Parathyroid adenoma (tissue), 2 donors: ENCODE measurements at regions not wholly inside any gene's neighbourhood (a gene's known extent, or its start where the extent isn't known, plus 50 kb on each side); places are given as distances from the start of the nearest gene placed in this dataset.

ENCODE experiments used
- H2AFZ ChIP-seq: fragments of 300-600 bp; sonication (generic); one replicate; pipeline ENCODE4 v1.7.0; 2017; ENCODE audit warnings: antibody characterized with exemption, mild to moderate bottlenecking
- H3K27ac ChIP-seq: fragments of 300-600 bp; sonication (generic); one replicate; pipeline ENCODE4 v1.7.0; 2017
- H3K27me3 ChIP-seq: fragments of 300-600 bp; sonication (generic); one replicate; pipeline ENCODE4 v1.7.0; 2017; ENCODE audit warnings: low read length; ENCODE audit not compliant: control insufficient read depth, insufficient read depth
- H3K36me3 ChIP-seq: fragments of 300-600 bp; sonication (generic); one replicate; pipeline ENCODE4 v1.7.0; 2017; ENCODE audit warnings: low read length; ENCODE audit not compliant: control insufficient read depth, insufficient read depth
- H3K4me1 ChIP-seq: fragments of 300-600 bp; sonication (generic); one replicate; pipeline ENCODE4 v1.7.0; 2017; ENCODE audit warnings: control low read depth
- H3K4me2 ChIP-seq: fragments of 300-600 bp; sonication (generic); one replicate; pipeline ENCODE4 v1.7.0; 2017; ENCODE audit warnings: low read length
- H3K4me3 ChIP-seq: fragments of 300-600 bp; sonication (generic); one replicate; pipeline ENCODE4 v1.7.0; 2017; ENCODE audit warnings: low read depth, low read length
- H3K79me2 ChIP-seq: fragments of 300-600 bp; sonication (generic); one replicate; pipeline ENCODE4 v1.7.0; 2017; ENCODE audit warnings: control low read depth
- H3K9ac ChIP-seq: fragments of 300-600 bp; sonication (generic); one replicate; pipeline ENCODE4 v1.7.0; 2017; ENCODE audit warnings: mild to moderate bottlenecking
- H3K9me3 ChIP-seq: fragments of 300-600 bp; sonication (generic); one replicate; pipeline ENCODE4 v1.7.0; 2017; ENCODE audit warnings: low read length; ENCODE audit not compliant: control insufficient read depth
- CTCF ChIP-seq: fragments of 300-600 bp; sonication (generic); IDR thresholded peaks from one replicate; pipeline ENCODE4 v1.7.0; 2017; ENCODE audit warnings: antibody characterized with exemption, mild to moderate bottlenecking
- donor health status: primary hyperparathyroidism.

DNA sequence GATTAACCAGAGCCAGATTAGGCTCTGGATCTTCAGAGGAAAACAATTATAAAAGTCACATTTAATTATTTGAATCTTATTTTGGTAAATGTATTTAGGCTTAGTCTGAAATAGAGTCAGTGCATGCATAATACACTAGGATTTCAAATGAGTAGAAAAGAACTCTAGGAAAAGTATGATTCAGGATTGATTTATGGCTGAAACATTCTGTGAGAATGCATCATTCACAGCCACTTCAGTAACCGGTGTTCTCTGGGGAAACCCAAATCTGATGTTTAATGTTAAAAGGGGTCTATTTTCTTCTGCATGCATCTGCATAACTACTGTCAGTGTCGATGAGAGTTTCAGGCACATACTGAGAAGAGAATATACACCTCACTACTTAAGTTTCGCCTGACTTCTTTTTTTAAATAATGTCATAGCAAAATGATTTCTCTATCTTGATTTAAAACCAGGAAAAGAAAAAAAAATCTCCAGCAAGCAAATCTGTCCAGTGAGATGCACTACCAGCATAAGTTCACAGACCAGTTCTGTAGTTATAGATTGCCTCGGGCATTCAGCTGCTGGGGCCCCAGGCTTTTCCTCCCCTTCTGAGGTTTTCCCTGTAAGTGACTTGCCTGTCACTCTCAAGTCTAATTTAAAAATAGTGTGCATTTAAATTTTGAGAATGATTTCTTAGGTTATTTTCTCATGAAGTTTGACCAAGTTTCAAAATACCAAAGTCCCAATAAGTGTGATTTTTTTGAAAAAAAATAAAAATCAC is 501.5 kb downstream of the NR4A2 start:
- no peaks in the 10 kb centered on the region for H3K79me2 ChIP-seq
- H3K4me2 ChIP-seq: no peak overlapping the region
- no peak overlapping the region for H3K9ac ChIP-seq

GRCh38 chr2:155830351-155830750 is 502.2 kb downstream of the NR4A2 start:
- H3K9ac ChIP-seq: no peak overlapping the region
- no peak overlapping the region for H3K27ac ChIP-seq
- H3K4me1 ChIP-seq: no peaks in the 10 kb centered on the region
- no peak for TF ChIP-seq CTCF
- H3K36me3 ChIP-seq: no peaks in the 10 kb centered on the region
- H3K4me3 ChIP-seq: no peak overlapping the region
- H3K9me3 ChIP-seq: no peaks in the 10 kb centered on the region
- H2AFZ ChIP-seq: no peak overlapping the region
- no peak overlapping the region for H3K4me2 ChIP-seq
- H3K79me2 ChIP-seq: no peaks in the 10 kb centered on the region
- H3K27me3 ChIP-seq: no peaks in the 10 kb centered on the region

More for the DNA sequence above, 501.5 kb downstream of the NR4A2 start:
- no peak overlapping the region for H3K4me3 ChIP-seq
- no peaks in the 10 kb centered on the region for H3K9me3 ChIP-seq
- H3K4me1 ChIP-seq: no peaks in the 10 kb centered on the region
- H3K36me3 ChIP-seq: no peaks in the 10 kb centered on the region
- no peak overlapping the region for H2AFZ ChIP-seq
- no peaks in the 10 kb centered on the region for H3K27me3 ChIP-seq
- no peak for TF ChIP-seq CTCF
- no peak overlapping the region for H3K27ac ChIP-seq

DNA sequence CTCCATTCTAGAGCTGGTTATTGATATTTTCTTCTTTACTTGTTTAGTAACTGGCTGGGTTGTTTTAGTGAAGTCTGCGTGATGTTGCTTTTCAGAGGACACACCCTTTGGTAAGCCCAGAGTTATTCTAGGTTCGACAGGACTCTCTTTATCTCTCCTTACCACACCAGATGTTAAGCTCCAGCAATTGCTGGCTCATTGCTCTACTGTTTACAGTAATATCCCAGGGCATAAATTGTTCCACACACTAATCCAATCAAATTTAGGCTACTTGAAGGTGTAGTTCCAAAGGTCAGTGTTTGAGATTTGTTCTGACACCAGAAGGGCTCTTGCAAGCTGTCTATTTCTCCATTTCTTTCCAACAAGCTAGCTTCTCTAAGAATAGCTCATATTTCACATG is 506.6 kb downstream of the NR4A2 start:
- no peak for TF ChIP-seq CTCF
- H3K9me3 ChIP-seq: no peaks in the 10 kb centered on the region
- H3K4me3 ChIP-seq: no peak overlapping the region
- H3K4me2 ChIP-seq: no peak overlapping the region
- no peaks in the 10 kb centered on the region for H3K79me2 ChIP-seq
- no peaks in the 10 kb centered on the region for H3K36me3 ChIP-seq
- H3K27me3 ChIP-seq: no peaks in the 10 kb centered on the region
- H2AFZ ChIP-seq: no peak overlapping the region
- no peaks in the 10 kb centered on the region for H3K4me1 ChIP-seq
- H3K9ac ChIP-seq: no peak overlapping the region
- no peak overlapping the region for H3K27ac ChIP-seq

DNA sequence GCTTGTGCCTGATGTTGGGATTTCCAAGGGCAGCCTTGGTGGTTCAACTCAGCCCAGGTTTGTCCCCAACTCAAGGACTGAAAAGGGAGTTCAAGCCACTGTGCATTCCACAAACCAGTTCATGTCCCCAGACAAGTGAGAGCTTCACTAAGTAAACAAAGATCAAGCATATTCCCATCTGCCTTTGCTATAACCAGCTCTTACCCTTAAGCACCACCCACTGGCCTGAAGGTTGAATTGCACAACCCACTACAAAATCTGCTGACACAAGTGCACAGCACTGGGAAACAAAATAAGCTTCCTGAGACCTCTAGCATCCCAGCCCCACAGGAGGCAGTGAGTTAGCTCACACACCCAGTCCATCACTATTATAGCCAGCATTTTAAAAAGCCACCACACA is 516.7 kb downstream of the NR4A2 start:
- Histone ChIP-seq H3K4me2 (no peak overlapping the region), H2AFZ (no peak overlapping the region), H3K79me2 (no peaks in the 10 kb centered on the region), H3K4me1 (no peaks in the 10 kb centered on the region), H3K27me3 (no peaks in the 10 kb centered on the region), H3K36me3 (no peaks in the 10 kb centered on the region), H3K9me3 (no peaks in the 10 kb centered on the region), H3K4me3 (no peak overlapping the region), H3K9ac (no peak overlapping the region), H3K27ac (no peak overlapping the region)
- no peak for TF ChIP-seq CTCF

DNA sequence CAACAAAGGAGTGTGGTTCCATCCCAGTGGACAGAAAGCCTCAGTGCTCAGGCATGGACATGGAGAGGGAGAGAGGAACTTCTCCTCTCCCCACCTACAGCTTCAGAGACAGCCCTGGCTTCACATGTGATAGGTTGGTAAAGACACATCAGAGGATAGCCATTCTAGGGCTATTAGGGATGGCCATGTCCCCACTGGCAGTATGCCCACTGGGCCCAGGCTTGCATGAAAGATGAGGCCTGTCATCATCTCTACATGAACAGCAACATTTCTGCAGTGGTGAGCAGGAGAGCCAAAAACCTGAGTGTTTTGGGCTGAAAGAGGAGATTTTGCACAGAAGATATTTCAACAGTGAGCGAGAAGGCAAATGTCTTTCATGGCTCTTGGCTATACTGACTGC is 517.2 kb downstream of the NR4A2 start:
- no peak overlapping the region for H2AFZ ChIP-seq
- no peak overlapping the region for H3K4me2 ChIP-seq
- no peaks in the 10 kb centered on the region for H3K9me3 ChIP-seq
- H3K4me3 ChIP-seq: no peak overlapping the region
- no peak overlapping the region for H3K9ac ChIP-seq
- TF ChIP-seq CTCF: no peak
- H3K27ac ChIP-seq: no peak overlapping the region
- H3K4me1 ChIP-seq: no peaks in the 10 kb centered on the region
- no peaks in the 10 kb centered on the region for H3K36me3 ChIP-seq
- H3K27me3 ChIP-seq: no peaks in the 10 kb centered on the region
- no peaks in the 10 kb centered on the region for H3K79me2 ChIP-seq
